Naive B cell (primary cell): ENCODE measurements at regions not wholly inside any gene's neighbourhood (a gene's known extent, or its start where the extent isn't known, plus 50 kb on each side); places are given as distances from the start of the nearest gene placed in this dataset.

Experiments used
- ATAC-seq, 2 donors: fragments of 150-1000 bp; cut with Tn5 transposase; 2 replicates each; pipeline ENCODE4 v1.10.0; 2021; ENCODE audit warnings: low read depth in 2 of 2, mild to moderate bottlenecking in 2 of 2, moderate library complexity in 2 of 2
- DNase-seq: peaks from one replicate; pipeline ENCODE4 v3.0.0; 2022
- H3K27ac Mint-ChIP-seq, 6 donors: one replicate each; pipeline ENCODE4 v1.8.0; 2020 to 2022; ENCODE audit warnings: mild to moderate bottlenecking in 6 of 6, mixed read lengths in 6 of 6, moderate library complexity in 5 of 6, inconsistent platforms in 2 of 6
- H3K27me3 Mint-ChIP-seq, 3 donors: one replicate each; pipeline ENCODE4 v1.8.0; 2021 to 2022; ENCODE audit warnings: mixed read lengths in 3 of 3, mild to moderate bottlenecking in 1 of 3
- H3K36me3 Mint-ChIP-seq, 2 donors: one replicate each; pipeline ENCODE4 v1.8.0; 2020 to 2022; ENCODE audit warnings: mixed read lengths in 2 of 2, inconsistent platforms in 1 of 2, mild to moderate bottlenecking in 1 of 2
- H3K4me1 Mint-ChIP-seq, 3 donors: one replicate each; pipeline ENCODE4 v1.8.0; 2020 to 2022; ENCODE audit warnings: mixed read lengths in 3 of 3, inconsistent platforms in 1 of 3, mild to moderate bottlenecking in 1 of 3, moderate library complexity in 1 of 3
- H3K4me3 Mint-ChIP-seq, 8 donors: one replicate each; pipeline ENCODE4 v1.8.0; 2020 to 2022; ENCODE audit warnings: mild to moderate bottlenecking in 8 of 8, mixed read lengths in 8 of 8, moderate library complexity in 8 of 8, inconsistent platforms in 2 of 8
- H3K9me3 Mint-ChIP-seq, 7 donors: one replicate each; pipeline ENCODE4 v1.8.0; 2020 to 2022; ENCODE audit warnings: mixed read lengths in 7 of 7, mild to moderate bottlenecking in 5 of 7, inconsistent platforms in 2 of 7, moderate library complexity in 1 of 7

- ATAC-seq, result no peak
- Mint-ChIP-seq H3K4me3 (no peak overlapping the region), H3K4me1 (no peaks in the 10 kb centered on the region), H3K9me3 (peaks cover 0 to 3% (median 2%) of the 10 kb centered on the region in 7 donors), H3K27ac (no peak overlapping the region), H3K27me3 (no peaks in the 10 kb centered on the region), H3K36me3 (no peaks in the 10 kb centered on the region)
- DNase-seq, result no peak
These were observed 99.2 kb downstream of the C12orf50 start for GRCh38 chr12:87930033-87930432.

- Mint-ChIP-seq H3K9me3 (no peaks in the 10 kb centered on the region), H3K4me1 (no peaks in the 10 kb centered on the region), H3K27ac (no peak overlapping the region), H3K36me3 (no peaks in the 10 kb centered on the region), H3K4me3 (no peak overlapping the region), H3K27me3 (no peaks in the 10 kb centered on the region)
- DNase-seq, result no peak
- ATAC-seq, result no peak
These were observed 99.9 kb downstream of the C12orf50 start for GRCh38 chr12:87929346-87929745.

GRCh38 chr12:87928031-87928430 is 101.2 kb downstream of the C12orf50 start:
- Mint-ChIP-seq H3K36me3 (no peaks in the 10 kb centered on the region), H3K4me1 (no peaks in the 10 kb centered on the region), H3K4me3 (no peak overlapping the region), H3K9me3 (no peaks in the 10 kb centered on the region), H3K27ac (no peak overlapping the region), H3K27me3 (no peaks in the 10 kb centered on the region)
- DNase-seq (no peak), ATAC-seq (no peak)

GRCh38 chr12:87925021-87925420 is 104.2 kb downstream of the C12orf50 start:
- Mint-ChIP-seq H3K4me3 (no peak overlapping the region), H3K9me3 (no peaks in the 10 kb centered on the region), H3K36me3 (no peaks in the 10 kb centered on the region), H3K27ac (no peak overlapping the region), H3K4me1 (no peaks in the 10 kb centered on the region), H3K27me3 (no peaks in the 10 kb centered on the region)
- no peak for DNase-seq
- ATAC-seq, result no peak

GRCh38 chr12:87924149-87924548 is 105.1 kb downstream of the C12orf50 start:
- ATAC-seq (no peak), DNase-seq (no peak)
- Mint-ChIP-seq H3K4me3 (no peak overlapping the region), H3K36me3 (no peaks in the 10 kb centered on the region), H3K4me1 (no peaks in the 10 kb centered on the region), H3K27me3 (no peaks in the 10 kb centered on the region), H3K9me3 (peaks cover 0 to 2% (median 0%) of the 10 kb centered on the region in 7 donors), H3K27ac (no peak overlapping the region)

GRCh38 chr12:87923361-87923760 is 105.8 kb downstream of the C12orf50 start:
- H3K9me3 Mint-ChIP-seq, result peaks cover 0 to 2% (median 0%) of the 10 kb centered on the region in 7 donors
- no peak for ATAC-seq

GRCh38 chr12:87922736-87923135 is 106.5 kb downstream of the C12orf50 start:
- Mint-ChIP-seq H3K4me1 (no peaks in the 10 kb centered on the region), H3K27ac (peak overlapping the region in 1 of 6 donors; percentile 18), H3K4me3 (no peak overlapping the region), H3K27me3 (no peaks in the 10 kb centered on the region), H3K36me3 (no peaks in the 10 kb centered on the region), H3K9me3 (peaks cover 0 to 2% (median 0%) of the 10 kb centered on the region in 7 donors)
- DNase-seq (no peak), ATAC-seq (no peak)

More at GRCh38 chr12:87923361-87923760, 105.8 kb downstream of the C12orf50 start:
- no peaks in the 10 kb centered on the region for H3K36me3 Mint-ChIP-seq
- no peaks in the 10 kb centered on the region for H3K4me1 Mint-ChIP-seq
- no peak for DNase-seq
- no peak overlapping the region for H3K27ac Mint-ChIP-seq
- no peak overlapping the region for H3K4me3 Mint-ChIP-seq
- no peaks in the 10 kb centered on the region for H3K27me3 Mint-ChIP-seq

- Mint-ChIP-seq H3K36me3 (no peaks in the 10 kb centered on the region), H3K4me3 (no peak overlapping the region), H3K9me3 (peaks cover 0 to 2% (median 0%) of the 10 kb centered on the region in 7 donors), H3K27ac (no peak overlapping the region), H3K27me3 (no peaks in the 10 kb centered on the region), H3K4me1 (no peaks in the 10 kb centered on the region)
- ATAC-seq (no peak), DNase-seq (no peak)
These were observed 107.6 kb downstream of the C12orf50 start for GRCh38 chr12:87921621-87922020.

GRCh38 chr12:87920139-87920538 is 109.1 kb downstream of the C12orf50 start:
- Mint-ChIP-seq H3K27me3 (no peaks in the 10 kb centered on the region), H3K9me3 (peaks cover 0 to 5% (median 2%) of the 10 kb centered on the region in 7 donors), H3K27ac (no peak overlapping the region), H3K4me1 (no peaks in the 10 kb centered on the region), H3K4me3 (no peak overlapping the region), H3K36me3 (no peaks in the 10 kb centered on the region)
- ATAC-seq, result no peak
- DNase-seq, result no peak

- Mint-ChIP-seq H3K9me3 (peaks cover 0 to 3% (median 0%) of the 10 kb centered on the region in 7 donors), H3K4me1 (no peaks in the 10 kb centered on the region), H3K4me3 (no peak overlapping the region), H3K27me3 (no peaks in the 10 kb centered on the region), H3K27ac (no peak overlapping the region), H3K36me3 (no peaks in the 10 kb centered on the region)
- no peak for ATAC-seq
- DNase-seq, result no peak
These were observed 127.7 kb downstream of the C12orf50 start for GRCh38 chr12:87901457-87901856.

GRCh38 chr12:87897662-87898061 is 131.5 kb downstream of the C12orf50 start:
- H3K4me1 Mint-ChIP-seq, result no peaks in the 10 kb centered on the region
- no peaks in the 10 kb centered on the region for H3K36me3 Mint-ChIP-seq
- H3K27me3 Mint-ChIP-seq, result no peaks in the 10 kb centered on the region
- peaks cover 0 to 12% (median 2%) of the 10 kb centered on the region in 7 donors for H3K9me3 Mint-ChIP-seq
- DNase-seq, result no peak
- H3K4me3 Mint-ChIP-seq, result no peak overlapping the region
- no peak for ATAC-seq
- H3K27ac Mint-ChIP-seq, result no peak overlapping the region

- H3K4me1 Mint-ChIP-seq, result no peaks in the 10 kb centered on the region
- no peaks in the 10 kb centered on the region for H3K36me3 Mint-ChIP-seq
- H3K9me3 Mint-ChIP-seq, result no peaks in the 10 kb centered on the region
- ATAC-seq, result no peak
- no peaks in the 10 kb centered on the region for H3K27me3 Mint-ChIP-seq
- DNase-seq, result no peak
- no peak overlapping the region for H3K27ac Mint-ChIP-seq
- no peak overlapping the region for H3K4me3 Mint-ChIP-seq
These were observed 145.4 kb downstream of the C12orf50 start for GRCh38 chr12:87883806-87884205.

GRCh38 chr12:87879141-87879540 is 150.1 kb downstream of the C12orf50 start:
- Mint-ChIP-seq H3K9me3 (peaks cover 0 to 5% (median 0%) of the 10 kb centered on the region in 7 donors), H3K27ac (no peak overlapping the region), H3K36me3 (no peaks in the 10 kb centered on the region), H3K27me3 (no peaks in the 10 kb centered on the region), H3K4me3 (no peak overlapping the region), H3K4me1 (no peaks in the 10 kb centered on the region)
- ATAC-seq (no peak), DNase-seq (no peak)

GRCh38 chr12:87870493-87871460 is 158.4 kb downstream of the C12orf50 start:
- no peaks in the 10 kb centered on the region for H3K27me3 Mint-ChIP-seq
- no peak overlapping the region for H3K4me3 Mint-ChIP-seq
- ATAC-seq (no peak), DNase-seq (no peak)
- no peak overlapping the region for H3K27ac Mint-ChIP-seq
- peaks cover 0 to 1% (median 0%) of the 10 kb centered on the region in 7 donors for H3K9me3 Mint-ChIP-seq
- no peaks in the 10 kb centered on the region for H3K36me3 Mint-ChIP-seq
- no peaks in the 10 kb centered on the region for H3K4me1 Mint-ChIP-seq
